ENCODE measurements at regions not wholly inside any gene's neighbourhood (a gene's known extent, or its start where the extent isn't known, plus 50 kb on each side); places are given as distances from the start of the nearest gene placed in this dataset.
"Not testable (repeated sequence)": the region's sequence is repeated elsewhere in the genome, so short reads cannot be mapped to it uniquely, and the experiment has no call there.

- no peak for DNase-seq (ENCODE audit: low read depth)
Measured at GRCh38 chr10:23543691-23544380, 105.0 kb downstream of the OTUD1 start.

GRCh38 chr10:23545866-23546265, 107.0 kb downstream of the OTUD1 start:
- not testable (repeated sequence) for DNase-seq (ENCODE audit: low read depth)

DNA sequence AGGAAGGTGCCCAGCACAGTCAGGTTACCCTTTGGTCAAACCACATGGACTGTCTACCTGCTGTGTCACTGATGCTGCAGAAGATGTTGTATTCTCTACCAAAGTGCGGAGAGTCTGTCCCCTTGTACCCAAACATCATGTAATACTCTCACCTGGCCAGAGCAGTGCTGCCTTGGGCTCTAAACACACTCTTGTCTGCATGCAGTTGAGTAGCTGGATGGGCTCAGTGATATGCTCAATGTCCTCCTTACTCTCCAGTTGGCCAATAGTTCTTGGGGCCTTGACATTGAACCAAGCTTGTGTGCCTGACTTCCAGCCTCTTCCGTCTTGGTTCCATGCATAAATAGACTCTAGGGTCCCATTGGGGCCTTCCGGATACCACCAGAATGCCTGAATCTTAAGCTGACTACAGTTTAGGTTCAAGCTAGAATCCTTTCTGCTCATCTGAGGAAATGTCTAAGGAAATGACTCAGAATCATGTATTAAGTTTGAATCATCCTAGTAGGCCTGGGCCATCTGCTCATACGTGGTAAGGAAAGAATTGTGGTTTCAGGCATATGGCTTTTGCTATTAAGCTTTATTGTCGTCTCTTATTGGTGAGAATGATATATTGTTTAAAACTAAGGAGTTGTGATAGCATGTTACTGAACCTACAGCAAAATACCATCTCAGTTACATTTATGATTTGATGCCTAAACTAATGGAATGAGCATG, 118.0 kb downstream of the OTUD1 start:
- DNase-seq (ENCODE audit: low read depth): peak; percentile 31

DNA sequence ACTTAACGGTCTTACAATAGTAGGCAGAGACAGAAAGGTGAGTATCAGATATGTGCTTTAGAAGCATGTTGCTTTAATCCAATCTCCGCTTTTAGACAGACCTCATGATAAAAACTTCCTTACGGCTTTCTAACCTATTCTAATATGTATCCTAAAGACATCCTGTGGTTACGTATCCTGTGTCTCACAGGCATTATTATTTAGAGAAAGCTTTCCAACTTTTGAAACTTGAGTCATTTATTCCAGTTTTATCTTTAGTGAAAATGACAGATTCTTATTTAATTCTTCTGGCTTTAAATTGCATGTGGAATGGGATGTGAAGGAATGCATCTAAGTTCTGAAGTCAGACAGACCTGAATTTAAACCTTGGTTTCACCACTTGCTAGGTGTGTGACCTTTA, 118.9 kb downstream of the OTUD1 start:
- DNase-seq (ENCODE audit: low read depth): no peak

DNA sequence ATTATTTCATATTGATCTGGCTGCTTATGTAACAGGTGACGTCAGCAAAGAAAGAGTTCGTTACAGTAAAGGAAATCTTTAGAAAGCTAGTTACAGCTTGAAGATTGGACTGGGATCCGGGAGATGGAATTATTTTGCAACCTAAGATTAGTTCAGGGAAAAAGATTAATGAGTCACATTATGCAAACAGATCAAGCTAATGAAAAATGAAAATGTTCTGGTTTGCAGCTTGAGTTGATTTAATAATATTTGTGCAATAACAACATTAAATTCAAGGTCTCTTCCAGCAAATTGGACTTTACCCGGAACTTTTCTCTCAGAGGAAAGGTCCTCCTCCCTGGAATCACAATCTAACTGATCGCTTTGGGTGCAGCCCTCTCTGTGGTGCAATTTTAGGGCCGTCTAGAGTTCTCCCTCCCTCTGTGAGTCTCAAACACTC, 119.5 kb downstream of the OTUD1 start:
- DNase-seq (ENCODE audit: low read depth): peak; percentile 3

GRCh38 chr10:23568996-23569395, 130.1 kb downstream of the OTUD1 start:
- DNase-seq (ENCODE audit: low read depth): no peak

DNA sequence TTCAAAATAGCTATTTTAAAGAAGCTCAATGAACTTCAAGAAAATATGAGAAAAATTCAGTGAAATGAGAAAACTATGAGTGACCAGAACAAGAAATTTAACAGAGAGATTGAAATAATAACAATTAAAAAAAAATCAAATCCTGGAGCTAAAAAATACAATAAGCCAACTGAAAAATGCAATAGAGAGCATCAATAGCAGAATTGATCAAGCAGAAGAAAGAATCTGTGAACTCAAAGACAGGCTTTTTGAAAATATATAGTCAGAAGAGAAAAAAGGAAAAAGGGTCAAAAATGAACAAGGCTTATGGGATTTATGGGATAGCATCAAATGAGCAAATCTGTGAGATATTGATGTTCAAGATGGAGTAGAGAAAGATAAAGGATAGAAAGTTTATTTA, 133.0 kb downstream of the OTUD1 start:
- DNase-seq (ENCODE audit: low read depth): no peak

DNA sequence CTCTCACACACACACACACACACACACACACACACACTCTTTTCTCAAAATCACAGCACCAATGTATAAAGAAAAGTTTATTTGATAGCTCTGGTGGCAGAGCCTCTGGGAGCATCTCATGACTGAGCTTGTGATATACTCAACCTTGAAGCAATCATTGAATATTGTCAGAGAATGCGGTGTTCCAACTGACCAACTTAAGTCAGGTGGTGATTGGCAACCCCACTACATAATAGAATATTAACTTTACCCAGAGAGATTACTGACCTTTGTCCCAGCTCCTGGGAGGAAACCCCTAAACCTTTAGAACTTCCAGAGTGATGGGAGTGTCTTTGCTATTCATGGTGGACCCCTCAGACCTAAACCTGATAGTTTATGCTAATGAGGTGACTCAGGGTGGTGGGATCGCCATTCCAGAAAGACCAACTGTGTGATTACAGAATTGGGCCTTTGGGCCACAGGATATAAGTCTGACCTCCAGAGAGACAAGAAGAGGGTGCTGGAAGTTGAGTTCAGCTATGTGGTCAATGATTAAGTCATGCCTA, 143.1 kb downstream of the OTUD1 start:
- no peak for DNase-seq (ENCODE audit: low read depth)

GRCh38 chr10:23584396-23584795, 145.5 kb downstream of the OTUD1 start:
- no peak for DNase-seq (ENCODE audit: low read depth)

DNA sequence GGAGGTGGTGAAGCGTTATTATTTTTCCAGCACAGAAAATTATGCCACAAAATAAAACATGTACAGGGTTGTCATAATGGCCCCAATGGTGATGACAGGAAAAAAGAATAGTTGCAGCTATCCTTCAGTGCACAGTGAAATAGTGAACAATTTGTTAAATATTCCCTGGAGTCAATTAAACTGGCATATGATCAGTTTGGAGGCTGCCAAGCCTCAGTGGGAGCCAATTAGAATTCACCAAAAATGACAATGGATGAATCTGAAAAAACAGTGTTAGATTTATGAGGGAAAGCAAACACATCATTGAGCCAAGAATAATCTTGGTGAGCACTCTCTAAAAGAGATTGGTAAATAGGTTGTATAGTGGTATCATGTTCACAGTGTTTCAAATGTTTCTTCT, 146.3 kb downstream of the OTUD1 start:
- DNase-seq (ENCODE audit: low read depth): no peak

DNA sequence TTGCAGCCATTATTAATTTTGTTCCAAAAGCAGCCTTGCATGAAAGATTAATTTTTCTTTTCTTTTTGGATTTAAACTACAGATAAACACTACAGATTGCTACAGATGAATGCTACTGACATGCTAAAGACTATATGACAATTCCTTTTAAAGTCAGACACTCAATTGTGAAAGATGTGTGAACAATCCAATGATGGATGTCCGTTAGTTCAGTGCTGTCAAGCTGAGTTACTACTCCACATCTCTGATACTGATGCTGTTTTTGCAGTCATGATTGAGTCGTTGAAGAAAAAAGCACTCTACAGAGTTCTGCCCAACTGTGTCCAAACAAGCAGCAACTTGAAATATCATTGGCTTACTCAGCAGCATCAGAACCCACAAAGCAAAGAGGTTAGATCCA, 146.8 kb downstream of the OTUD1 start:
- DNase-seq (ENCODE audit: low read depth): no peak

DNA sequence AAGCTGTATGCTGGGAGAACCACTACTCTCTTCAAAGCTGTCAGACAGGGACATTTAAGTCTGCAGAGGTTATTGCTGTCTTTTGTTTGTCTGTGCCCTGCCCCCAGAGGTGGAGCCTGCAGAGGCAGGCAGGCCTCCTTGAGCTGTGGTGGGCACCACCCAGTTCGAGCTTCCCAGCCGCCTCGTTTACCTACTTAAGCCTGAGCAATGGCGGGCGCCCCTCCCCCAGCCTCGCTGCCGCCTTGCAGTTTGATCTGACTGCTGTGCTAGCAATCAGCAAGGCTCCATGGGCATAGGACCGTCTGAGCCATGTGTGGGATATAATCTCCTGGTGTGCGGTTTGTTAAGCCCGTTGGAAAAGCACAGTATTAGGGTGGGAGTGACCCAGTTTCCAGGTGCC, 156.4 kb downstream of the OTUD1 start:
- not testable (repeated sequence) for DNase-seq (ENCODE audit: low read depth)

GRCh38 chr10:23604613-23605012, 165.7 kb downstream of the OTUD1 start:
- DNase-seq (ENCODE audit: low read depth): no peak

- no peak for DNase-seq (ENCODE audit: low read depth)
Measured at GRCh38 chr10:23606456-23606855, 167.6 kb downstream of the OTUD1 start.

- no peak for DNase-seq (ENCODE audit: low read depth)
Measured at GRCh38 chr10:23608926-23609325, 170.1 kb downstream of the OTUD1 start.

- DNase-seq (ENCODE audit: low read depth): no peak
Measured at GRCh38 chr10:23610626-23611307, 171.9 kb downstream of the OTUD1 start.

DNA sequence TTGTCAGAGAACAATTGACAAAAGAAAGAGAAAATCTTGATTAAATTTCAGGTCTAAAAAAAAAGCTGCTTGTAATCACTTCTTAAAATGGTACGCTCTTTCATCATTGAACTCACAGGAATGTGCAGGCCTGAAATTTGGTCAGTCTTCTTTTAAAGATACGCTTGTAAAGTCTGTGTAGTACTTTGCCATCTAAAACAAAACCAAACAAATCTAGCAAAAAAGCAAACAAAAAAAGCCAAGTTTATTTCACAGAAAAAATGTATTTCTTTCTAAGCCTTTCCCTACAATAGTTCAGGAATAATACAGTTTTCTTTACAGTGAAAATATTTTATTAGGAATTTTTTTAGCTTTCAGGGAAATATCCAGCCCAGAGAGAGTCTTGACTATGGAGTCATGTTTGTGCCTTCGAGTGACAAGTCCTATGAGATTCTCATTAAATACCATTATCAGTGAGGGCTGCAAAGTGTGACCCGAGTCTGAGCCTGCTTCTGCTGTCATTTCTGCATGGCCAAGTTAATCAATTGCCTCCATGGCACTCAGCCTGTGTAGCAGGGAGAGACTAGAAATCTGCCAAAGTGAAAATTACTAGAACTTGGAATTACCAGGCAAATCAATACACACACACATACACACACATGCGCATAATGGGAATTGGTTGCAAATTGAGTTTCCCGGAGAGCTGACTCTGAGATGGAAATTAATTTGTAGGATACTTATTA, 172.6 kb downstream of the OTUD1 start:
- DNase-seq (ENCODE audit: low read depth): no peak

GRCh38 chr10:23613900-23614299, 175.0 kb downstream of the OTUD1 start:
- DNase-seq (ENCODE audit: low read depth): no peak

DNA sequence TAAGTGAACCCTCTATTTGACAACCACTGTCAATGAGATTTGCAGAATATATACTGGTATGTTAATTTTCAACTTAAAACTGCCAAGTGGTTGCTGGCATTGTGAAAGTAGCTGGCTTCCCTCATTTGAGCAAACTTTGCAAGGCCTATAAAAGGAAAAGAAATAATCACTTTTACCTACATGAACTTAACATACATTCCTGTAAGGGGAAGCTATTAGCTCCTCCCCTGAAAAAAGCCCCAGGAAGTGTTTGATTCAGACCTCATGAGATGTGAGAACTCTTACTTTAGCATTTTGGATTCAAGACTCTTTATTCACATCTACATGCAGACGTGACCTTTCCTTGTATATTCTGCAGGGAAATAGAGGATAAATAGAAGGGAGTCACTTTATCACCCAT, 175.6 kb downstream of the OTUD1 start:
- no peak for DNase-seq (ENCODE audit: low read depth)

GRCh38 chr10:23630376-23630775, 191.5 kb downstream of the OTUD1 start:
- DNase-seq (ENCODE audit: low read depth): no peak

DNA sequence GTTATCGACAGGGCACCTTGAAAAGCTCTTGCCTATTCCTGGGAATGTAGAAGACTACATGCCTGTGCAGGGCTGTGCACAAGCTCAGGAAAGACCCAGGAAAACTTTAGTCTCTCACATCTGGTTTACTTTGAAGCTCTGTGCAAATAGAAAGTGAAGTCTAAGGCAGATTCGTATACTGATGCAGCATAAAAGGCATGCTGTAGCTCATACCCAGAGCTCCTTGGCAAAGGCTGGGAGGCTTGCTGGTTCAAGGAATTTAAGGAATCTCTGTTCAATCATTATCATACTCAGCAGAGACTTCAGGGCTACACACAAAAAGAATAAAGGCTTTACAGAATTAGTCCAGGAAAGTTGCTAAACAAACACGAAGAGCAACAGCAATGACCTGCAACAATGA, 192.0 kb downstream of the OTUD1 start:
- DNase-seq (ENCODE audit: low read depth): no peak

- peak; percentile 2 for DNase-seq (ENCODE audit: low read depth)
Measured at GRCh38 chr10:23643111-23643780, 204.4 kb downstream of the OTUD1 start.

All from stromal cell of bone marrow (primary cell).